ENCODE measurements at regions not wholly inside any gene's neighbourhood (a gene's known extent, or its start where the extent isn't known, plus 50 kb on each side); places are given as distances from the start of the nearest gene placed in this dataset.
"Not testable (repeated sequence)": the region's sequence is repeated elsewhere in the genome, so short reads cannot be mapped to it uniquely, and the experiment has no call there.

GRCh38 chr14:105857826-105858675, 331.7 kb downstream of the TMEM121 start:
- Histone ChIP-seq H4K20me1 (ENCODE audit: insufficient read depth, low read length) (no peaks in the 10 kb centered on the region), H3K79me2 (ENCODE audit: insufficient read depth, low read length) (no peaks in the 10 kb centered on the region), H3K9me3 (ENCODE audit: insufficient read depth, low read depth, low read length) (peaks cover 16% of the 10 kb centered on the region), H2AFZ (ENCODE audit: low read depth, low read length) (no peak overlapping the region), H3K4me1 (ENCODE audit: insufficient read depth, low read length) (no peaks in the 10 kb centered on the region), H3K4me3 (ENCODE audit: insufficient read depth, low read depth, low read length) (no peak overlapping the region), H3K9ac (ENCODE audit: low read length) (no peak overlapping the region), H3K27ac (ENCODE audit: low read depth, low read length) (no peak overlapping the region), H3K4me2 (ENCODE audit: low read length) (no peak overlapping the region), H3K36me3 (ENCODE audit: insufficient read depth, low read length) (no peaks in the 10 kb centered on the region), H3K27me3 (ENCODE audit: insufficient read depth, low read length) (no peaks in the 10 kb centered on the region)
- no peak for DNase-seq (ENCODE audit: low read depth)
- H3K9me3 Mint-ChIP-seq (ENCODE audit: unreplicated experiment) = peaks cover 28% of the 10 kb centered on the region
- no peaks in the 10 kb centered on the region for H3K4me1 Mint-ChIP-seq (ENCODE audit: low read depth, unreplicated experiment)
- H3K27ac Mint-ChIP-seq (ENCODE audit: unreplicated experiment) = no peak overlapping the region
- FAIRE-seq = no peak
- H3K4me3 Mint-ChIP-seq (ENCODE audit: unreplicated experiment) = no peak overlapping the region
- H3K36me3 Mint-ChIP-seq (ENCODE audit: low read depth, unreplicated experiment) = no peaks in the 10 kb centered on the region
- H3K27me3 Mint-ChIP-seq (ENCODE audit: low read depth, unreplicated experiment) = no peaks in the 10 kb centered on the region
- no peak for TF ChIP-seq CTCF (IDR thresholded peaks at IDR 0.05; ENCODE audit: insufficient read depth, low read depth, low read length)
- TF ChIP-seq EZH2 (IDR thresholded peaks at IDR 0.05; ENCODE audit: insufficient read depth, low read length) = no peak

GRCh38 chr14:105858676-105859025, 332.3 kb downstream of the TMEM121 start:
- no peaks in the 10 kb centered on the region for H3K79me2 ChIP-seq (ENCODE audit: insufficient read depth, low read length)
- H3K27me3 Mint-ChIP-seq (ENCODE audit: low read depth, unreplicated experiment) = no peaks in the 10 kb centered on the region
- no peaks in the 10 kb centered on the region for H4K20me1 ChIP-seq (ENCODE audit: insufficient read depth, low read length)
- H3K27ac Mint-ChIP-seq (ENCODE audit: unreplicated experiment) = no peak overlapping the region
- H3K4me3 Mint-ChIP-seq (ENCODE audit: unreplicated experiment) = no peak overlapping the region
- no peak overlapping the region for H3K4me3 ChIP-seq (ENCODE audit: insufficient read depth, low read depth, low read length)
- peaks cover 12% of the 10 kb centered on the region for H3K9me3 ChIP-seq (ENCODE audit: insufficient read depth, low read depth, low read length)
- H3K9me3 Mint-ChIP-seq (ENCODE audit: unreplicated experiment) = peaks cover 27% of the 10 kb centered on the region
- no peak overlapping the region for H3K4me2 ChIP-seq (ENCODE audit: low read length)
- H3K27ac ChIP-seq (ENCODE audit: low read depth, low read length) = no peak overlapping the region
- TF ChIP-seq EZH2 (IDR thresholded peaks at IDR 0.05; ENCODE audit: insufficient read depth, low read length) (no peak), CTCF (IDR thresholded peaks at IDR 0.05; ENCODE audit: insufficient read depth, low read depth, low read length) (no peak)
- no peaks in the 10 kb centered on the region for H3K4me1 ChIP-seq (ENCODE audit: insufficient read depth, low read length)
- DNase-seq (ENCODE audit: low read depth) (no peak), FAIRE-seq (no peak)
- H3K27me3 ChIP-seq (ENCODE audit: insufficient read depth, low read length) = no peaks in the 10 kb centered on the region
- no peak overlapping the region for H2AFZ ChIP-seq (ENCODE audit: low read depth, low read length)
- H3K36me3 ChIP-seq (ENCODE audit: insufficient read depth, low read length) = no peaks in the 10 kb centered on the region
- no peaks in the 10 kb centered on the region for H3K36me3 Mint-ChIP-seq (ENCODE audit: low read depth, unreplicated experiment)
- no peak overlapping the region for H3K9ac ChIP-seq (ENCODE audit: low read length)
- no peaks in the 10 kb centered on the region for H3K4me1 Mint-ChIP-seq (ENCODE audit: low read depth, unreplicated experiment)

- peaks cover 26% of the 10 kb centered on the region for H3K9me3 Mint-ChIP-seq (ENCODE audit: unreplicated experiment)
- not testable (repeated sequence) for H3K4me3 Mint-ChIP-seq (ENCODE audit: unreplicated experiment); H3K4me3 ChIP-seq (ENCODE audit: insufficient read depth, low read depth, low read length); H3K27ac ChIP-seq (ENCODE audit: low read depth, low read length); H3K4me1 ChIP-seq (ENCODE audit: insufficient read depth, low read length); FAIRE-seq; H4K20me1 ChIP-seq (ENCODE audit: insufficient read depth, low read length); H3K27me3 ChIP-seq (ENCODE audit: insufficient read depth, low read length); H2AFZ ChIP-seq (ENCODE audit: low read depth, low read length); H3K9ac ChIP-seq (ENCODE audit: low read length); H3K4me2 ChIP-seq (ENCODE audit: low read length); H3K36me3 ChIP-seq (ENCODE audit: insufficient read depth, low read length); DNase-seq (ENCODE audit: low read depth); H3K27me3 Mint-ChIP-seq (ENCODE audit: low read depth, unreplicated experiment); H3K4me1 Mint-ChIP-seq (ENCODE audit: low read depth, unreplicated experiment); H3K79me2 ChIP-seq (ENCODE audit: insufficient read depth, low read length); H3K36me3 Mint-ChIP-seq (ENCODE audit: low read depth, unreplicated experiment); H3K27ac Mint-ChIP-seq (ENCODE audit: unreplicated experiment)
- H3K9me3 ChIP-seq (ENCODE audit: insufficient read depth, low read depth, low read length) = peaks cover 12% of the 10 kb centered on the region
Observed at GRCh38 chr14:105859073-105859716, 332.8 kb downstream of the TMEM121 start.
